GM12892 (cell line): ENCODE measurements at regions not wholly inside any gene's neighbourhood (a gene's known extent, or its start where the extent isn't known, plus 50 kb on each side); places are given as distances from the start of the nearest gene placed in this dataset.

Experiments used
- POLR2A ChIP-seq: IDR thresholded peaks from 2 replicates; pipeline ENCODE4 v1.6.1; 2011; ENCODE audit warnings: low read depth, low read length, control low read depth
- POLR2AphosphoS5 ChIP-seq: IDR thresholded peaks from 2 replicates; pipeline ENCODE4 v1.6.1; 2011; ENCODE audit warnings: low read depth, low read length, control low read depth

- TF ChIP-seq POLR2AphosphoS5 (no peak), POLR2A (no peak)
These were observed 93.5 kb upstream of the TACR1 start for GRCh38 chr2:75292826-75293225.
